ENCODE measurements at regions not wholly inside any gene's neighbourhood (a gene's known extent, or its start where the extent isn't known, plus 50 kb on each side); places are given as distances from the start of the nearest gene placed in this dataset.

DNA sequence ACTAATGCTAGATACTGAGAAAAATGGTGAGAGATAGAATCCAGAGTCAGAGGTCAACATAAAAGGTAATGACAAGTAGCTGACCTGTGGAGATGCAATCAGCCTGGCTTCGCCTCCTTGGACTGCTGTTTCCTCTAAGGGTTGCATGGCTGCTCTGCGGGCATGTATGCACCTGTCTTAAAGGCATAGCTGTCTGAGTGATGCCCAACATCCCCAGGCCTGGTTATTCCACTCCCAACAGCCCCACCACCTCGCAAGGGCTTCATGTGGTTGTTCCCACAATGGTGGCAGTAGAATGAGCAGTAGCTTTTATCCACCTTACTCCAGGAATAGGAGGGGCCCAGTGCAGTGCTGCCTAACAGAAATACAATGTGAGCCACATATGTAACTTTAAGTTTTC is 69.7 kb upstream of the ALK start:
- H3K9me3 ChIP-seq = no peaks in the 10 kb centered on the region
- DNase-seq (no peak), ATAC-seq (no peak)
- no peaks in the 10 kb centered on the region for H3K36me3 ChIP-seq (ENCODE audit: low read depth)
- no peak overlapping the region for H3K4me3 ChIP-seq
- no peaks in the 10 kb centered on the region for H3K4me1 ChIP-seq (ENCODE audit: low read depth)
- TF ChIP-seq, protein P1, sequence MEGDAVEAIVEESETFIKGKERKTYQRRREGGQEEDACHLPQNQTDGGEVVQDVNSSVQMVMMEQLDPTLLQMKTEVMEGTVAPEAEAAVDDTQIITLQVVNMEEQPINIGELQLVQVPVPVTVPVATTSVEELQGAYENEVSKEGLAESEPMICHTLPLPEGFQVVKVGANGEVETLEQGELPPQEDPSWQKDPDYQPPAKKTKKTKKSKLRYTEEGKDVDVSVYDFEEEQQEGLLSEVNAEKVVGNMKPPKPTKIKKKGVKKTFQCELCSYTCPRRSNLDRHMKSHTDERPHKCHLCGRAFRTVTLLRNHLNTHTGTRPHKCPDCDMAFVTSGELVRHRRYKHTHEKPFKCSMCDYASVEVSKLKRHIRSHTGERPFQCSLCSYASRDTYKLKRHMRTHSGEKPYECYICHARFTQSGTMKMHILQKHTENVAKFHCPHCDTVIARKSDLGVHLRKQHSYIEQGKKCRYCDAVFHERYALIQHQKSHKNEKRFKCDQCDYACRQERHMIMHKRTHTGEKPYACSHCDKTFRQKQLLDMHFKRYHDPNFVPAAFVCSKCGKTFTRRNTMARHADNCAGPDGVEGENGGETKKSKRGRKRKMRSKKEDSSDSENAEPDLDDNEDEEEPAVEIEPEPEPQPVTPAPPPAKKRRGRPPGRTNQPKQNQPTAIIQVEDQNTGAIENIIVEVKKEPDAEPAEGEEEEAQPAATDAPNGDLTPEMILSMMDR (IDR thresholded peaks at IDR 0.05) = no peak
- intact Hi-C loops (cut with DNase I, micrococcal nuclease) = no loop called here

DNA sequence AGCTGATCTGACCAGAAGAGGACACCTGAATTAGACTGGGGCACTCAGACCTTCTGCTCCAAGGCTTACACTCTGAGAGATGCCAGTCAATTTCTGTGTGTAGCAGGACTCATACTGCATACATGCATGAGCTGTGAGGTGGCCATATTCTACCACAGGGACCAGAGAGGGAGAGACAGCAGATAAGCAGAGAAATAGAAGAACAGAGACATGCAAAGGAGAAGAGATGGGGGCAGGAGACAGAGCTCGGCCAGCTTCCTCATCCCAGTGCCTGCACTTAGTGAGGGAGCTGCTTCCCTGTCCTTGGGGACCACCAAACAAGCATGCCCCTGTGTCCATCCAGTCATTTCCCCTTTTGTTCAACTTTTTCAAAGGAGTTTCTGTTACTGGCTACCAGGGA is 73.9 kb upstream of the ALK start:
- Histone ChIP-seq H3K9me3 (no peaks in the 10 kb centered on the region), H3K36me3 (ENCODE audit: low read depth) (no peaks in the 10 kb centered on the region), H3K4me1 (ENCODE audit: low read depth) (no peaks in the 10 kb centered on the region), H3K4me3 (no peak overlapping the region)
- ATAC-seq (no peak), DNase-seq (no peak)
- TF ChIP-seq, protein P1 (IDR thresholded peaks at IDR 0.05) = no peak
- intact Hi-C loops (cut with DNase I, micrococcal nuclease) = no loop called here

DNA sequence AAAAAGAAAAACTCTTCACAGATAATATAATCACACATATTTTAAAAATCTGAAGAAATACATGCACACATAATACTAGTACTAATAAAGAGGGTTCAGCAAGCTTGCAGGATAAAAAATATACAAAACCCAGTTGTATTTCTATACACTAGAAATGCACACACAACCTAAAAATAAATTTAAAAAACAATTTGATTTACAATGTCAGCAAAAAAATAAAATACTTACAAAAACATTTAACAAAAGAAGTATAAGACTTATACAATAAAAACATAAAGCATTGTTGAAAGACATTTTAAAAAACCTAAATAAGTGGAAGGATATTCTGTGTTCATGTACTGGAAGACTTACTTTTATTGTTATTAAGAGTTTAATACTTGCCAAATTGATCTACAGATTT is 81.7 kb upstream of the ALK start:
- Histone ChIP-seq H3K9me3 (no peaks in the 10 kb centered on the region), H3K4me1 (ENCODE audit: low read depth) (no peaks in the 10 kb centered on the region), H3K36me3 (ENCODE audit: low read depth) (no peaks in the 10 kb centered on the region), H3K4me3 (no peak overlapping the region)
- intact Hi-C loops (cut with DNase I, micrococcal nuclease) = no loop called here
- TF ChIP-seq, protein P1 (IDR thresholded peaks at IDR 0.05) = no peak
- no peak for DNase-seq
- ATAC-seq = no peak

DNA sequence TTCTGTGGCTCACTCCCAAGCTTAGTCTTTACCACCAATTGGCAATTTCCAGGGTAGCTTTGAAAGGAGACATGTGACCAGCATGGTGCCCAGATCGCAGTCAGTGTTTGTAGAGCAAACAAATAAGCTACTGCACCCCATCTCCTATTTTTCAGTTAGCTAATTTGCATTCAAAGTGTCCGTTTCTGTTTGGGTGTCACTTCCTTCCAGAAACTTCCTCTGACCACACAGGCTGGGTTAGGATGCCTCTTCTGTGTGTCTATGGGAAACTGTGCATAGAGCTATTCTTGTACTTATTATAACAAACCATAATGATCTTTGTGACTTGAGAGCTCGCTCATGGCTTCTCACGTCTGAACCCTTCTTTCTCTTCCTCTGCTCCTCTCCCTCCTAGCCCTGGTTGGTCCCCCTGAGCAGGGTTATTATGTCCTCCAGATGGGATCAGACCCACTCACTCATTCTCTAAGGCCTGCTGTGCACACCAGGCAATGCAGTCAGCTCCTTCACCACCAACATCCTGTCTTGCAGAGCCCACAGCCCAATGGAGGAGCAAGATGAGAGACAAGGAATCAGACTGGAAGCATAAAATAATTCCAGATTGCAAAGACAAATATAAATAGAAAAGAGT is 101.2 kb upstream of the ALK start:
- Histone ChIP-seq H3K4me3 (no peak overlapping the region), H3K4me1 (ENCODE audit: low read depth) (no peaks in the 10 kb centered on the region), H3K9me3 (no peaks in the 10 kb centered on the region), H3K36me3 (ENCODE audit: low read depth) (no peaks in the 10 kb centered on the region)
- DNase-seq (no peak), ATAC-seq (no peak)
- intact Hi-C loops (cut with DNase I, micrococcal nuclease) = no loop called here
- TF ChIP-seq, protein P1 (IDR thresholded peaks at IDR 0.05) = no peak

DNA sequence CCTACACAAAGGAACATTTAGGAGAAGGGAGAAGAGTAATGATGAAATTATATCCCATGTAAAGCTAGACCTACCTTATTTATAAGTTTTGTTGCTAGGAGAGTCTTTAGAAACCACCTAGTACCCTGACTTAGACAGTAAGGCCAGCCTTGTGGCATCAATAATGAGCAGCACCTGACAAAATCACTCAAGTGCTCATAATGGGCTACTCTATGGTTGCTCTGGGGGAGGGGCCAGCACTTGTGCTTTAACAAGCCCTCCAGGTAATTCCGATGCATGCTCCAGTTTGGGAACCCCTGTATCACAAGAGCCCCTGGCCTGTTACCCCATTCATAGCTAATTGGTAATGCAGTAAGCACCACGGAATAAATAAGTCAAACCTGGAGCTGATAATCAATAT is 102.9 kb upstream of the ALK start:
- DNase-seq = no peak
- no peak overlapping the region for H3K4me3 ChIP-seq
- no peaks in the 10 kb centered on the region for H3K9me3 ChIP-seq
- TF ChIP-seq, protein P1 (IDR thresholded peaks at IDR 0.05) = no peak
- intact Hi-C loops (cut with DNase I, micrococcal nuclease) = no loop called here
- no peaks in the 10 kb centered on the region for H3K36me3 ChIP-seq (ENCODE audit: low read depth)
- H3K4me1 ChIP-seq (ENCODE audit: low read depth) = no peaks in the 10 kb centered on the region
- no peak for ATAC-seq

Data from mucosa of descending colon (tissue), 3 donors.